ENCODE measurements at regions not wholly inside any gene's neighbourhood (a gene's known extent, or its start where the extent isn't known, plus 50 kb on each side); places are given as distances from the start of the nearest gene placed in this dataset.

- no peak overlapping the region for H3K27ac ChIP-seq
- no peaks in the 10 kb centered on the region for H3K36me3 ChIP-seq
- no peak for TF ChIP-seq CTCF (IDR thresholded peaks at IDR 0.05)
- intact Hi-C loops (cut with DNase I): no loop called here
- ATAC-seq (no peak), DNase-seq (no peak)
- no peaks in the 10 kb centered on the region for H3K9me3 ChIP-seq
- H3K27me3 ChIP-seq: no peaks in the 10 kb centered on the region
- H3K4me3 ChIP-seq: no peak overlapping the region
- no peaks in the 10 kb centered on the region for H3K4me1 ChIP-seq
These were observed 370.8 kb downstream of the DSEL start for GRCh38 chr18:67145586-67146292.

GRCh38 chr18:67144329-67144728, 372.2 kb downstream of the DSEL start:
- intact Hi-C loops (cut with DNase I): no loop called here
- Histone ChIP-seq H3K36me3 (no peaks in the 10 kb centered on the region), H3K27me3 (no peaks in the 10 kb centered on the region), H3K4me1 (no peaks in the 10 kb centered on the region), H3K4me3 (no peak overlapping the region), H3K9me3 (no peaks in the 10 kb centered on the region), H3K27ac (no peak overlapping the region)
- TF ChIP-seq CTCF (IDR thresholded peaks at IDR 0.05): no peak
- ATAC-seq (no peak), DNase-seq (no peak)

GRCh38 chr18:67143028-67143427, 373.5 kb downstream of the DSEL start:
- H3K4me3 ChIP-seq: no peak overlapping the region
- TF ChIP-seq CTCF (IDR thresholded peaks at IDR 0.05): no peak
- no peaks in the 10 kb centered on the region for H3K9me3 ChIP-seq
- H3K36me3 ChIP-seq: no peaks in the 10 kb centered on the region
- H3K27ac ChIP-seq: no peak overlapping the region
- no peaks in the 10 kb centered on the region for H3K4me1 ChIP-seq
- intact Hi-C loops (cut with DNase I): no loop called here
- ATAC-seq (no peak), DNase-seq (no peak)
- H3K27me3 ChIP-seq: no peaks in the 10 kb centered on the region

- intact Hi-C loops (cut with DNase I): no loop called here
- Histone ChIP-seq H3K27ac (no peak overlapping the region), H3K9me3 (no peaks in the 10 kb centered on the region), H3K4me3 (no peak overlapping the region), H3K36me3 (no peaks in the 10 kb centered on the region), H3K4me1 (no peaks in the 10 kb centered on the region), H3K27me3 (no peaks in the 10 kb centered on the region)
- ATAC-seq: no peak
- TF ChIP-seq CTCF (IDR thresholded peaks at IDR 0.05): no peak
- no peak for DNase-seq
These were observed 373.9 kb downstream of the DSEL start for GRCh38 chr18:67142604-67143003.

- no peak for DNase-seq
- Histone ChIP-seq H3K9me3 (no peaks in the 10 kb centered on the region), H3K4me3 (no peak overlapping the region), H3K36me3 (no peaks in the 10 kb centered on the region), H3K4me1 (no peaks in the 10 kb centered on the region), H3K27me3 (no peaks in the 10 kb centered on the region), H3K27ac (no peak overlapping the region)
- TF ChIP-seq CTCF (IDR thresholded peaks at IDR 0.05): no peak
- no peak for ATAC-seq
- intact Hi-C loops (cut with DNase I): no loop called here
These were observed 376.0 kb downstream of the DSEL start for GRCh38 chr18:67140495-67140894.

- H3K36me3 ChIP-seq: no peaks in the 10 kb centered on the region
- H3K27me3 ChIP-seq: no peaks in the 10 kb centered on the region
- intact Hi-C loops (cut with DNase I): no loop called here
- no peak for DNase-seq
- ATAC-seq: no peak
- no peak for TF ChIP-seq CTCF (IDR thresholded peaks at IDR 0.05)
- H3K4me1 ChIP-seq: no peaks in the 10 kb centered on the region
- no peaks in the 10 kb centered on the region for H3K9me3 ChIP-seq
- H3K27ac ChIP-seq: no peak overlapping the region
- no peak overlapping the region for H3K4me3 ChIP-seq
These were observed 376.6 kb downstream of the DSEL start for GRCh38 chr18:67139899-67140298.

All from upper lobe of right lung (tissue), 1 donor.